BJ (cell line): ENCODE measurements at regions not wholly inside any gene's neighbourhood (a gene's known extent, or its start where the extent isn't known, plus 50 kb on each side); places are given as distances from the start of the nearest gene placed in this dataset.

ENCODE experiments used
- CTCF ChIA-PET: fragments of 350-600 bp; formaldehyde crosslinking; extraction: SDS; loops from one replicate; lab custom pipeline; 2021; ENCODE audit warnings: antibody characterized with exemption, inconsistent platforms; lab: Yijun Ruan, JAX
- POLR2A ChIA-PET: fragments of 300-600 bp; sonication (Branson Sonifier 250); formaldehyde crosslinking; extraction: SDS; loops from one replicate; lab custom pipeline; 2021; ENCODE audit warnings: antibody characterized with exemption; lab: Charles Lee
- DNase-seq: peaks from one replicate; pipeline ENCODE4 v3.0.0-alpha.2; 2011; ENCODE audit warnings: low read depth
- H3K27me3 ChIP-seq: 2 replicates; pipeline ENCODE4 v1.6.0; 2011; ENCODE audit warnings: low read length; ENCODE audit not compliant: control insufficient read depth, insufficient read depth
- H3K36me3 ChIP-seq: 2 replicates; pipeline ENCODE4 v1.5.1; 2011; ENCODE audit warnings: low read length; ENCODE audit not compliant: control insufficient read depth, insufficient read depth
- H3K4me3 ChIP-seq: 2 replicates; pipeline ENCODE4 v1.5.1; 2011; ENCODE audit warnings: low read depth, mild to moderate bottlenecking, control low read depth, low read length
- CTCF ChIP-seq: IDR thresholded peaks from 2 replicates; pipeline ENCODE4 v1.5.1; 2011; ENCODE audit warnings: low read depth, mild to moderate bottlenecking, control low read depth, inconsistent platforms, low read length, moderate library complexity; ENCODE audit not compliant: insufficient read depth

- peaks cover 6% of the 10 kb centered on the region; the same call in 1 of the 2 replicates for H3K27me3 ChIP-seq
- POLR2A ChIA-PET, result no interaction called here
- no peak for TF ChIP-seq CTCF
- CTCF ChIA-PET, result interaction anchor here (1.0 to 1.4 kb wide), 2 partner anchors 12 to 13 kb away, joined by 3 to 4 read pairs; no protein-coding TSS in a partner anchor
- H3K4me3 ChIP-seq, result no peak overlapping the region
- H3K36me3 ChIP-seq, result no peaks in the 10 kb centered on the region
- DNase-seq, result no peak
These were observed 100.1 kb downstream of the HRH4 start for GRCh38 chr18:24560511-24560981.

GRCh38 chr18:24561369-24561965 lies 101.0 kb downstream of the HRH4 start:
- Histone ChIP-seq H3K4me3 (no peak overlapping the region), H3K36me3 (no peaks in the 10 kb centered on the region), H3K27me3 (peaks cover 6% of the 10 kb centered on the region; the same call in 1 of the 2 replicates)
- no peak for TF ChIP-seq CTCF
- CTCF ChIA-PET, result interaction anchor here (1.4 kb wide), 1 partner anchor 13 kb away, joined by 4 read pairs; no protein-coding TSS in a partner anchor
- POLR2A ChIA-PET, result no interaction called here
- DNase-seq, result no peak

GRCh38 chr18:24567199-24567598 lies 106.8 kb downstream of the HRH4 start:
- ChIA-PET POLR2A (no interaction called here), CTCF (no interaction called here)
- TF ChIP-seq CTCF, result no peak
- Histone ChIP-seq H3K36me3 (no peaks in the 10 kb centered on the region), H3K27me3 (no peaks in the 10 kb centered on the region; the same call in 1 of the 2 replicates), H3K4me3 (no peak overlapping the region)
- DNase-seq, result peak; percentile 19

- ChIA-PET POLR2A (no interaction called here), CTCF (no interaction called here)
- no peak overlapping the region for H3K4me3 ChIP-seq
- no peaks in the 10 kb centered on the region for H3K27me3 ChIP-seq
- no peak for DNase-seq
- no peak for TF ChIP-seq CTCF
- H3K36me3 ChIP-seq, result no peaks in the 10 kb centered on the region
These were observed 110.3 kb downstream of the HRH4 start for GRCh38 chr18:24570716-24571115.

GRCh38 chr18:24582771-24583170 lies 122.3 kb downstream of the HRH4 start:
- H3K36me3 ChIP-seq, result no peaks in the 10 kb centered on the region
- CTCF ChIA-PET, result no interaction called here
- no peak for DNase-seq
- TF ChIP-seq CTCF, result no peak
- H3K27me3 ChIP-seq, result 0 out of 2 replicates have a peak, but pooled peaks cover 1% of the 10 kb centered on the region
- POLR2A ChIA-PET, result no interaction called here
- no peak overlapping the region for H3K4me3 ChIP-seq
